GM12878 (cell line): ENCODE measurements at regions not wholly inside any gene's neighbourhood (a gene's known extent, or its start where the extent isn't known, plus 50 kb on each side); places are given as distances from the start of the nearest gene placed in this dataset.

Experiments used
- ATAC-seq: fragments of 200-7000 bp; cut with Tn5 transposase; 3 replicates; pipeline ENCODE4 v1.9.1; 2020; ENCODE audit warnings: mild to moderate bottlenecking, moderate library complexity
- BruUV-seq: library from RNA; stranded (reverse); fragments of 400-500 nt; replicated peaks from 2 replicates; lab custom pipeline; 2021; lab: Mats Ljungman, UMichigan
- CTCF ChIA-PET: fragments of 300-600 bp; sonication (Branson Sonifier 250); formaldehyde crosslinking; extraction: SDS; loops from one replicate; lab custom pipeline; 2021; ENCODE audit warnings: inconsistent platforms; lab: Yijun Ruan, JAX
- POLR2A ChIA-PET: fragments of 350-600 bp; formaldehyde crosslinking; extraction: SDS; loops from one replicate; lab custom pipeline; 2021; ENCODE audit warnings: inconsistent platforms; lab: Charles Lee
- RAD21 ChIA-PET: fragments of 300-600 bp; sonication (Branson Sonifier 250); formaldehyde crosslinking; loops from one replicate; lab custom pipeline; 2023; ENCODE audit warnings: antibody characterized with exemption; ENCODE audit not compliant: unreplicated experiment; lab: Charles Lee
- SMC1A ChIA-PET: fragments of 300-600 bp; sonication (Branson Sonifier 250); formaldehyde crosslinking; loops from one replicate; lab custom pipeline; 2023; ENCODE audit not compliant: unreplicated experiment, uncharacterized antibody; lab: Charles Lee
- DNase-seq: peaks from one replicate; pipeline ENCODE4 v3.0.0-alpha.2; 2011; ENCODE audit warnings: low read depth, low spot score
- FAIRE-seq: peaks from 3 replicates; lab custom pipeline; 2011; peaks lifted over from hg19 to GRCh38; lab: Jason Lieb, UNC
- H2AFZ ChIP-seq: 2 replicates; pipeline ENCODE4 v1.6.0; 2011; ENCODE audit warnings: low read depth, low read length, control low read depth; ENCODE audit not compliant: control insufficient read depth
- H3K27ac ChIP-seq: 2 replicates; pipeline ENCODE4 v1.5.1; 2011; ENCODE audit warnings: control low read depth; ENCODE audit not compliant: control insufficient read depth, insufficient read depth
- H3K27me3 ChIP-seq, 2 experiments: replicated peaks in 1 of 2; 2 replicates each; pipeline versions ENCODE4 v1.6.0 to v1.6.1; 2011; ENCODE audit warnings: low read length in 1 of 2; ENCODE audit not compliant: control insufficient read depth in 2 of 2, insufficient read depth in 2 of 2
- H3K36me3 ChIP-seq, 2 experiments: 2 replicates each; pipeline ENCODE4 v1.5.1; 2011; ENCODE audit warnings: low read length in 1 of 2; ENCODE audit not compliant: control insufficient read depth in 2 of 2, insufficient read depth in 2 of 2
- H3K4me1 ChIP-seq: 2 replicates; pipeline ENCODE4 v1.6.1; 2011; ENCODE audit warnings: mild to moderate bottlenecking, low read length, moderate library complexity, mixed read lengths; ENCODE audit not compliant: control insufficient read depth, insufficient read depth
- H3K4me2 ChIP-seq: 2 replicates; pipeline ENCODE4 v1.6.0; 2011; ENCODE audit warnings: control low read depth; ENCODE audit not compliant: control insufficient read depth, insufficient read depth
- H3K4me3 ChIP-seq: fragments of 200-600 bp; sonication (generic); 2 replicates; pipeline ENCODE4 v1.5.1; 2016
- H3K79me2 ChIP-seq: 2 replicates; pipeline ENCODE4 v1.6.0; 2011; ENCODE audit warnings: low read length; ENCODE audit not compliant: control insufficient read depth, insufficient read depth
- H3K9ac ChIP-seq: 2 replicates; pipeline ENCODE4 v1.8.0; 2011; ENCODE audit warnings: low read length, control low read depth, mixed read lengths; ENCODE audit not compliant: control insufficient read depth, insufficient read depth
- H3K9me3 ChIP-seq: replicated peaks from 3 replicates; pipeline ENCODE4 v1.5.1; 2011; ENCODE audit warnings: mild to moderate bottlenecking, low read length; ENCODE audit not compliant: control insufficient read depth, insufficient read depth
- H4K20me1 ChIP-seq: 2 replicates; pipeline ENCODE4 v1.6.0; 2011; ENCODE audit not compliant: control insufficient read depth, insufficient read depth
- CBFB ChIP-seq: IDR thresholded peaks from 2 replicates; pipeline ENCODE4 v1.6.1; 2016; ENCODE audit warnings: antibody characterized with exemption, low read depth
- E4F1 ChIP-seq: fragments of 450-650 bp; IDR thresholded peaks from 2 replicates; pipeline ENCODE4 v1.6.1; 2018; ENCODE audit warnings: borderline replicate concordance, mild to moderate bottlenecking; ENCODE audit not compliant: partially characterized antibody
- NRF1 ChIP-seq: conservative IDR thresholded peaks from 2 replicates; pipeline ENCODE4 v1.6.1; 2011; ENCODE audit warnings: mild to moderate bottlenecking, low read depth, low read length, improper control_type of control experiment
- SMAD1 ChIP-seq: fragments of 450-650 bp; IDR thresholded peaks from 2 replicates; pipeline ENCODE4 v1.6.1; 2018; ENCODE audit warnings: mild to moderate bottlenecking, low read depth; ENCODE audit not compliant: partially characterized antibody
- SMAD5 ChIP-seq: IDR thresholded peaks from 2 replicates; pipeline ENCODE4 v1.6.1; 2016; ENCODE audit warnings: antibody characterized with exemption, low read depth
- SUPT20H ChIP-seq: IDR thresholded peaks from 2 replicates; pipeline ENCODE4 v1.6.1; 2011; ENCODE audit warnings: low read depth, mild to moderate bottlenecking, low read length, moderate library complexity, borderline replicate concordance; ENCODE audit not compliant: control insufficient read depth
- WGBS: methylation state at CpG from one replicate; pipeline ENCODE4 v1.1.6; 2016; ENCODE audit warnings: low lambda C conversion rate; ENCODE audit not compliant: insufficient replicate concordance, insufficient coverage; ENCODE audit errors: missing lambda C conversion rate; 5-methylcytosine and 5-hydroxymethylcytosine counted together
- in situ Hi-C: fragments of 300-500 bp; cut with MboI; formaldehyde crosslinking; loops from 9 replicates; pipeline ENCODE4 v1.14.3; 2018; ENCODE audit warnings: mixed read lengths
- intact Hi-C: fragments of 100-400 bp; cut with micrococcal nuclease; formaldehyde crosslinking; loops from one replicate; pipeline ENCODE4 v1.14.2; 2022; ENCODE audit not compliant: unreplicated experiment

- intact Hi-C loops (no loop called here), in situ Hi-C loops (no loop called here)
- ChIA-PET RAD21 (no interaction called here), POLR2A (no interaction called here), CTCF (no interaction called here), SMC1A (no interaction called here)
- FAIRE-seq (no peak), DNase-seq (no peak), ATAC-seq (no peak)
- Histone ChIP-seq H2AFZ (no peak overlapping the region), H4K20me1 (no peaks in the 10 kb centered on the region), H3K4me2 (no peak overlapping the region), H3K27ac (no peak overlapping the region), H3K27me3 (no peaks in the 10 kb centered on the region), H3K79me2 (no peaks in the 10 kb centered on the region), H3K4me3 (no peak overlapping the region), H3K9ac (no peak overlapping the region), H3K4me1 (no peaks in the 10 kb centered on the region), H3K9me3 (no peaks in the 10 kb centered on the region), H3K36me3 (no peaks in the 10 kb centered on the region)
- 0% methylated on average over 1 of the region's 1 CpG for WGBS
- BruUV-seq: no TSS peak
- no peak for TF ChIP-seq E4F1
- no peak for TF ChIP-seq NRF1
- no peak for TF ChIP-seq SMAD5
- TF ChIP-seq CBFB: no peak
- no peak for TF ChIP-seq SUPT20H
- no peak for TF ChIP-seq SMAD1
Measured at GRCh38 chr4:55255179-55255578, 90.9 kb upstream of the SRD5A3 start.
